ENCODE measurements at regions not wholly inside any gene's neighbourhood (a gene's known extent, or its start where the extent isn't known, plus 50 kb on each side); places are given as distances from the start of the nearest gene placed in this dataset.

DNA sequence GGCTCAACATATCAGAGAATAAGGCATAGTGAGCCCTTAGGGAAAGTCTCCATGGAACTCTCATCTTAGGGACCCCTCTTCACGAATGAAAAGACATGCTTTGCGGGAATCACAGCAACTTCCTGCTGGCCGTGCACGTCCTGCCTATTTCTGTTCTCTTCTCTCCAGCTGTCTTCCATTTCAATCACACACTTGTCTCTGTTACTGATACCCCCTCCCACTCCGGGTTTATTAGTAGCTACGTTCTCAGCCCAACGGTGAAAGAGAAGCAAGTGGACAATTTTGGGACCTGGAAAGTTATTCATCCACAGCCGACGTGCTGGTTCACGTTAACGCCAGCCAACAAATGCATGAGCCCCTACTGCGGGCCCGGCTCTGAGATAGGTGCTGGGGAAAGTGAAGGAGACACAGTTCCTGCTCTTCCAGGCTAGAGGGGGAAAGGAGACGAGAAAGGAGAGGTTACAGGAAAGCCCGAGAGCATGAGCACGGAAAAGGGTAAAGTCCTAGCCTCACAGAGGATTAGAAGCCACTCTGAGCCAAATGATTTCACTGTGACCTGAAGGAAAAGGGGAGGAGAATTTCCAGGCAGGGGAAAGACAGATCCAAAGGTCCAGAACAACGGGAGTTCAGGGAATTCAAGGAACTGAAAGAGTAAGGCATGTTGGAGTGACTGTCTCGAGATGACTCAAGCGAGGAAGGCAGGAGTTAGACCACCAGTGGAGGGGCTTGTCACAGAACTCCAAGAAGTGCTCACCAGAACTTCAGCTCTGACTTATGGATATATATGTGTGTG is 81.8 kb upstream of the CLDN10 start:
- TF ChIP-seq CTCF (IDR thresholded peaks at IDR 0.05) (no peak), POLR2A (IDR thresholded peaks at IDR 0.05) (no peak)
